HL-60 (cell line): ENCODE measurements at regions not wholly inside any gene's neighbourhood (a gene's known extent, or its start where the extent isn't known, plus 50 kb on each side); places are given as distances from the start of the nearest gene placed in this dataset.
"Not testable (repeated sequence)": the region's sequence is repeated elsewhere in the genome, so short reads cannot be mapped to it uniquely, and the experiment has no call there.

Experiments used
- DNase-seq, 2 experiments: peaks; one replicate each; pipeline ENCODE4 v3.0.0-alpha.2; 2010 to 2020; ENCODE audit warnings: low read depth in 1 of 2, low spot score in 1 of 2
- H3K27ac ChIP-seq: fragments of 250-450 bp; sonication (Bioruptor Pico); replicated peaks from 2 replicates; pipeline ENCODE4 v1.5.1; 2020; ENCODE audit warnings: mild to moderate bottlenecking, moderate library complexity
- H3K27me3 ChIP-seq: fragments of 250-450 bp; sonication (Bioruptor Pico); 2 replicates; pipeline ENCODE4 v1.5.1; 2021; ENCODE audit warnings: mild to moderate bottlenecking, moderate library complexity; ENCODE audit not compliant: insufficient read depth, poor library complexity, severe bottlenecking
- H3K4me3 ChIP-seq: replicated peaks from 2 replicates; pipeline ENCODE4 v1.5.1; 2011; ENCODE audit warnings: mild to moderate bottlenecking, control low read depth, low read length; ENCODE audit not compliant: insufficient read depth

DNA sequence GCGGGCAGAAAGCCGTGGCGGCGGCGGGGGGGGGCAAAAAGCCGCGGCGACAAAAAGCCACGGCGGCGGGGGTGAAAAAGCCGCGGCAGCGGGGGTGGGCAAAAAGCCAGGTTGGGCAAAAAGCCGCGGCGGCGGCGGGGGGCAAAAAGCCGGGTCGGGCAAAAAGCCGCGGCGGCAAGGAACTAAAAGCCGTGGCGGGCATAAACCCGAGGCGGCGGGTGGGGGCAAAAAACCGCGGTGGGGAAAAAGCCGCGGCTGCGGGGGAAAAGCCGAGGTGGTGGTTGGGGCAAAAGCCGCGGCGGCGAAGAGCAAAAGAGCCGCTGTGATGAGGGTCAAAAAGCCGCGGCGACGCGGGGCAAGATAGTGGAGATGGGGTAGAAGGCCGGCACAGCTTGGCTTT, 1834.2 kb downstream of the FOXD4L5 start:
- H3K27me3 ChIP-seq, DNase-seq, H3K4me3 ChIP-seq, H3K27ac ChIP-seq: not testable (repeated sequence)

DNA sequence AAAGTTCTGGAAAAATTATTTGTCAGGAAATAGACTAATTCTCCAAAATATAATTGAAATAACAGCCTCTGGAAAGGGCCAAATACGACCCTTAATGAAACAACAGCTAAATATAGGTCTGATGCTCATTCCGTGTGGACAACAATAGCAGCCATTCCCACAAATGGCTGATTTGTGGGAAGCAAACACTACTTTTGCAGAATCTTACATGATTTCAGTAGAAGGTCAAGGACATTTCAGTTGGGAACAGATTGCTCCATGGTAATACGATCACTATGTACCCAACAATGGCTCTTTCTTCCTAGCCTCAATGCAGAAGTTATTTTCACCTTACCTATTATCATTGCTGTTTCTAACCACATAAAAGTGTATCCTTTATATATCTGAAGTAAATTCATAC, 1859.9 kb downstream of the FOXD4L5 start:
- not testable (repeated sequence) for H3K27ac ChIP-seq, H3K4me3 ChIP-seq, H3K27me3 ChIP-seq, DNase-seq

DNA sequence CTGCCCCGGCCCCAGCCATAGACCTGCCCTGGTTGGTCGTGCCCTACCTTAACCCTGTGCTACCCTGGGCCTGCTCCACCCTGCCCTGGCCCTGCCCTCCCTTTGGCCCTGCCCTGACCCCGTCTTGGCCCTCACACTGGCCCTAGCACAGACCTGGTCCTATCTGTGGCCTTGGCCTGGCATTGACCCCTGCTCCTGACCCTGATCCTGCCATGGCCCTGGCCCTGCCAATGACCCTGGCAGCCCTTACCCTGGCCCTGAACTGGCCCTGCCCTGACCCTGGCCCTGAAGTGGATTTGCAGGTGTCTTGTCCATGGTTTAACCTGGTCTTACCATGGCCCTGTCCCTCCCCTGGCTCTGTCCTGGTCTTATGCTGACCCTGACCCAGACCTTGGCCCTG, 1894.1 kb downstream of the FOXD4L5 start:
- not testable (repeated sequence) for H3K27ac ChIP-seq, H3K4me3 ChIP-seq, DNase-seq, H3K27me3 ChIP-seq

DNA sequence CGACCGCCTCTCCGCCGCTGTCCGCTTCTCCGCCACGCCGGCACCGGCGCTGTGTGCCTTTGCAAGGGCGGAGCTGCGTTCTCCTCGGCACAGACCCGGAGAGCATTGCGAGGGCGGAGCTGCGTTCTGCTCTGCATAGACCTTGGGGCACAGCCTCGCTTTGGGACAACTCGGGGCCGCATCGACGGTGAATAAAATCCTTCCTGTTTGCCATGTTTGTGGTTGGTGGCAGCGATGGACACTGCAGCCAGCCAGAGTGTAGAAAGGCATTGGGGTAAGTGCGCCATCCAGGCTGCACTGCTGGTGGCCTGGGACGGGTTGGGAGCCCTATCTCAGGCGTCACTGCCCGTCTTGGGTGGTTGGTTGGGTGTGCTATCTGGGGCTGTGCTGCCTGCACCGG, 1899.5 kb downstream of the FOXD4L5 start:
- DNase-seq, H3K27ac ChIP-seq, H3K4me3 ChIP-seq, H3K27me3 ChIP-seq: not testable (repeated sequence)

DNA sequence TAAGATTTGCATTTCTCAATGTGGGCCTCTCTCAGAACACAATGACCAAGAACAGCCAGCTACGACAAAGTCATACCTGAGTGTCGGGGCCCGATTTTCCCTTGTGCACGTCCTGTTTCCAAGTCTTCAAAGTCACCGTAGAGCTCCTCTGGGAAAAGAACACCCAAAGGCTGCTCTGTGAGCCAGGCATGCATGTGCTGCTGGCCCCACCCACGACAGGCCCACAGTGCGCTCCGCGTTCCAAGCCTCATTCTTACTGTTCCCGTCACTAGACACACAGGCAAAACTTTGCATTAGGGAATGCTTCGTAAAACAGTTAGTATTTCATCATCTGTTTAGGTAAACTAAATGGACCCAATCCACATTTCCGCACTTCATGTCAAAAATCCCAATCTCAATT, 1905.1 kb downstream of the FOXD4L5 start:
- DNase-seq, H3K27ac ChIP-seq, H3K4me3 ChIP-seq: not testable (repeated sequence)

DNA sequence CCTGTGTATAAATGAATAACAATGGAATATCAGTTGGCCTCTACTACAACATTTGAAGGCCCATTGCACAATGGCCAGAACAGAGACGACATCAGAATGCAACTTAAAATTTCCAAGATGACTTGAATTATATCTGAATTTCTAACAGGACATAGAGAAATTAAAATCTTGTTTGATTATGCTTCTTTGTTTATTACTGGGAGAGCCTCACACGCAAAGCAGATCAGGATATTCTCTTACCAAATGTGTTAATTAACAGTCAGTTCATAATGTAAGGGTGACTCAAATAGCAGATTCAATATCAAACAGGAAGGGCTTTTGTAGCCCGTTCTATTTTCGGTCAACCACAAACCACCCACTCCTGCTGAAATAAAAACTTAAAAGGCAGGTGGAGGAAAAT, 1930.8 kb downstream of the FOXD4L5 start:
- 0 out of 2 replicates have a peak overlapping the region, but pooled peaks have one; percentile 20 for H3K27ac ChIP-seq
- H3K27me3 ChIP-seq, DNase-seq, H3K4me3 ChIP-seq: not testable (repeated sequence)

More for the DNA sequence above, 1905.1 kb downstream of the FOXD4L5 start:
- H3K27me3 ChIP-seq, result not testable (repeated sequence)

DNA sequence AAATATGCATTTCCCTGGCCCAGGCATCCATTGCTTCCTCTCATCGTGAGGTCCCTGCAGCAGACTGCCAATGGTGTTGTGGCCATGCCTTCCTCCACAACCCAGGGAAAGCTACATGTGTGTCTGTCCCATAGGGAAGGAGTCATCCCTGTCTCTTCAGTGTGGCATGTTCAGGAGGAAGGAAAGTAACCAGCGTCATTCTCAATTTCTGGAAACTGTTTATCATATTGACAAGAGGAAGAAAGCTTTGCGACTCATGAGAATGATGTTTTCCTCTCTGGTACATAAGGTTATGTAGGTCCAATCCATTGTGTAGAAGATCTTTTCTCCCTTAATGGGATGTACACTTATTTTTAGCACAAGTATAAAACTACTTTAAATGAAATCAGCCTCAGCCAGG, 1937.7 kb downstream of the FOXD4L5 start:
- DNase-seq, H3K27ac ChIP-seq, H3K27me3 ChIP-seq, H3K4me3 ChIP-seq: not testable (repeated sequence)

DNA sequence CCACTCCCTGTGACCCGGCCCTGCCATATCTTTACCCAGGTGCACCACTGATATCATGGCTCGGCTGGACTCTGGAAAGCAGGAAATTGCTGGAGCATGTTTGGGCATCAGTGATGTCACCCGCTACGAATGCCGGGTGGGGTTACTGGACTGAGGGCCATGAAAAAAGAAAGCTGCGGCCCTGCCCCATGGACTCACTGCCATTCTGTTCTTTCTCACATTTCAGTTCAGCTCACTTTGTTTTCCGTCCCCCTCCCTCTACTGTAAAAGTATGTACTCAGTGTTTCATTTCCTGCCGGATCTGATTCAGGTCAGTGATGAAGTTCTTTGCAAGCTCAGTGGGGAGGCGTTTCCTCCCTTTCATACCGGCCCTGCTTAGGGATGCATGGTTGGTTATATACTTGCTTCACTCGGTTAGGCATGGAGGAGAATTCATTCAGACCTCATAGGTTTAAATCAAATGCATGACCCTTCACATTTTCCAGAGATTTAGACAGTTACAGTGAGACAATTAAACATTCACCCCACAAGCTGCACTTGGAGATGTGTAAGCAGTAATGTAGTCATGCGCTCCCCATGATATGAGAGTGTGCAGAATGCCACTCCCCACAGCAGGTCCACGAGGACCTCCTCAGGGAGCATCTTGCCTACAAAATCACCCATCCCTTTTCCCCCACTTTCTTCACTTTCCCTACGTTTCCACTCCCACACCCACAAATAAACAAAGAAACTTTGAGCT, 1938.5 kb downstream of the FOXD4L5 start:
- not testable (repeated sequence) for H3K4me3 ChIP-seq, H3K27ac ChIP-seq, H3K27me3 ChIP-seq, DNase-seq

DNA sequence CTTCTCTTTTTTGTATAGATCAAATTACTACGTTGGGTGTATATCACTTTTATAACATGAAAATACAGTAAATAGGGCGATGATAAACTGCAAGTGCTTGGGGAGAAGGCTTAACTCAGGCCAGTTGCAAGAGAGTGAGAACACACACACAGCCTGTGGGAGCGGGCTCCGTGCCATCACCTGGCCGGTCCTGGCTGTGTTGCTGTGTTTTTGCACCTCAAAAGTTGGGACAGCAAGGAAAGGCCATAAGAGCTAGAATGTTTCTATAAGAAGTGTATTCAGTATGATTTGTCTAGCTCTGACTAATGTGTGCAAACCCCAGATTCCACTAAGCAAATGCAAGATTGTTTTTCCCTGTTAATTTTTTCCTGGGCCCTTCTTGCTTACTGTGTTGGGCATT, 1940.6 kb downstream of the FOXD4L5 start:
- DNase-seq, H3K4me3 ChIP-seq, H3K27ac ChIP-seq, H3K27me3 ChIP-seq: not testable (repeated sequence)

DNA sequence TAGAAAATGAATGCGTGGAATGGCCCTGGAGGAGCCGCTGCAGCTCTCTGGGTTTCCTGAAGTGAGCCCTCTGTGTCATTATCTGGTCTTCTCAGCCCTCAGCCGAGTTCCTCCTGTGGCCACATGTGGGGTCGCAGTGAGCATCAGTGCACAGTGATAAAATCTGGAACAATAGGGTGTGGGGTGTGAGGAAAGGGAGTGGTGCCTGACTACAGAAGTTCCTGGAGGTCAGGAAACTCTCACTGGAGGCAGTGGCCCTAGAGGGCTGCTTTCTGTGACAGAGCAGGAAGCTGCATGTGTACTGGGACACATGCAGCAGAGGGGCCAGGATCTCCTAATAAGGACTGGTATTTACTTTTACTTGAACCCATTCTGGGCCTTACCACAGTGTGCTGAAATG, 1942.5 kb downstream of the FOXD4L5 start:
- not testable (repeated sequence) for H3K27ac ChIP-seq, DNase-seq, H3K27me3 ChIP-seq, H3K4me3 ChIP-seq

DNA sequence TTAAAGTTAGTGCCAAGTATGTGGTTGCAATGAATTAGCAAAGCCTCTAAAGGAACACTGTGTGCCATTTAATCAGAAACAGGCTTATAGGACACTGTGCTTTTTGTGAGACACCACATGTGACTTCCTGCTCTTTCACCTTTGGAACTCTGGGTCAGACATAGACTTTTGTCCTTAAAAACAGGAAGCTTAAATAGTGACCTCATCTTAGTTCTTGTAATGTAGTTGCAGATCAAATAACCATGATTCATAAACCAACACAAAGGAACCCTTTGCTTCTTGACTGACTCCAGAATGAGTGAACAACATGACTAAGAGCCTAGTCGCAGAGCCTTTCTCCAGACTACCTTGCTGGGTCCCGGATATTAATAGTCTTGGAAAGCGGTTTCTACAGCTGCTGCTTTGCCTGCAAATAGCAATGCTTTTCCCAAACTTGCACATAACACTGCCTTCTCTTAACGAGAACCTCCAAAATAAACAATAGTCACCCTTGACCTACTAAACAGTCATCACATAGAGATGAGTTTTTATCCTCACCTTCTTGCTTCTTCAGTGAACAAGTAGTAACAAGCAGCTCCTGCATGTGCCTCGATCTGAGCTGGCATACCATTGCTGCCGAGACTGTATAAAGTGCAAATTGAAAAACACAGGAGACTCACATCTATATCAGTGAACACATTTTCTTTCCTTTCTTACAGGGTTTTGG, 1947.0 kb downstream of the FOXD4L5 start:
- not testable (repeated sequence) for H3K27me3 ChIP-seq, DNase-seq, H3K27ac ChIP-seq, H3K4me3 ChIP-seq

DNA sequence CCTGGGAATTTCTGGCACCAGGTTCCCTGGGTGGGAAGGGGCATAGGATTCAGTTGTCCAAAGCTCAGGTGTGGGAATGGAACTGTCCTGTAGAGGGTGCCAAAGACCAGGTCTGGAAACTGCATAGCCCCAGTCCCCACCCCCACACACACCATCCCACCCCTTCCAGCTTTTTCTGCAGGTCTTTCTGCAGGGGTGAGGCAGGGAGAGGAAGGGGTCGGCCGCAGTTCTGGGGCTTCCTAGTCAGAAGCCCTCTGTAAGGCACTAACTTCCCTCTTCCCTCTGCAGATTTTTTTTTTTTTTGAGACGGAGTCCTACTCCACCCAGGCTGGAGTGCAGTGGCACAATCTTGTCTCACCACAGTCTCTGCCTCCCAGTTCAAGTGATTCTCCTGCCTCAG, 1949.7 kb downstream of the FOXD4L5 start:
- not testable (repeated sequence) for H3K4me3 ChIP-seq, DNase-seq, H3K27me3 ChIP-seq

DNA sequence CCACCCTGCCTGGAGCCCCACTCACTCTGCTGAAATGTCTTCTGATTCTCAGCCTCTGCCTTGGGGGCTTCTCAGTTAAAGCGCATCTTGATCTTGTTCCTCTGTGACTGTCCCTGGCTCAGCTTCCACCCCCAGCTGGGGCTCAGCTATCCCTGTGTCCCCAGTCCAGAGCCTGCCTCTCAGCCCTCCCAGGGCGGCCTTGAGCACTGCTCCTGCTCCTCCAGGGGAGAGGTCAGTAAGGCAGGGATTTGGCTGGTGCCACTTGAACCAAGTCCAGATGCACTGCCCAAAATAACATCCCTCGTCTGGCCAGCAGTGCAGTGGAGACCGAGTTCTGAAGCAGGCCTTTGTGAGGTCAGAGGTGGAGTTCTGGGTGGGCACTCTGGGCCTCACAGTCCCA, 1950.8 kb downstream of the FOXD4L5 start:
- not testable (repeated sequence) for H3K4me3 ChIP-seq, H3K27ac ChIP-seq, DNase-seq, H3K27me3 ChIP-seq

More for the DNA sequence above, 1949.7 kb downstream of the FOXD4L5 start:
- not testable (repeated sequence) for H3K27ac ChIP-seq

DNA sequence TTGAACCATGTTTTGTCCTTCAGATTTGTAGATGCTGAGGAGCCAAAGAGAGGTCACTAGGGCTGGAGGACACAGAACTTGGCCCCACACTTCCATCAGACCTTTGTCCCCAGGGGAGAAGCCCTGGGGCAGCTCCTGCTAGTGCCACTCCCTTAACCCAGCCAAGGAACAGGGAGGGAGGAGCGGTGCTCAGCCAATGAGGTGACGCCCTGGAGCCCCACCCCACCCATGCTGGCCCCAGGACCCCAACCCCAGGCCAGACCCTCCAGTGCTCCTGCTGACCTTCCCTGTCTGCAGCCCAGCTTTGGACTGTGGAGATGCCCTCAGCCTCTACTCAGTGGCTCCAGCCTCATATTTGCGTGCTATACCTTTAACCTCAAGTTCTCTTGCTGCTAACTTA, 1951.9 kb downstream of the FOXD4L5 start:
- DNase-seq, H3K27me3 ChIP-seq, H3K4me3 ChIP-seq, H3K27ac ChIP-seq: not testable (repeated sequence)

DNA sequence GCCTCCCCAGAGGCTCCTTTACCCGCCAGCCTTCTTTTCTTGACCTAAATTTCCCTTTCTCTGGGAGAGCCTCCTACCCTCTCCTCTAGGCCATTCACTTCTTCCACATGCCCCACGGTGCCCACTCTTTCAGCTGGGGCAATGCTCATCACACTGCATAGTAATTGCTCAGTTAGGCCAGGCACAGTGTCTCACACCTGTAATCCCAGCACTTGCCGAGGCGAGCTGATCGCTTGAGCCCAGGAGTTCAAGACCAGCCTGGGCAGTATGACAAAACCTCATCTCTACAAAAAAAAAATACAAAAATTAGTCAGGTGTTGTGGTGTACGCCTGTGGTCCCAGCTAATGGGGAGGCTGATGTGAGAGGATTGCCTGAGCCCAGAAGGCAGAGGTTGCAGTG, 1956.7 kb downstream of the FOXD4L5 start:
- H3K27ac ChIP-seq, H3K27me3 ChIP-seq, DNase-seq, H3K4me3 ChIP-seq: not testable (repeated sequence)
